ENCODE measurements at regions not wholly inside any gene's neighbourhood (a gene's known extent, or its start where the extent isn't known, plus 50 kb on each side); places are given as distances from the start of the nearest gene placed in this dataset.

- H3K4me3 ChIP-seq (ENCODE audit: low read depth, low read length) = no peak overlapping the region
- DNase-seq (ENCODE audit: low read depth) = no peak
- TF ChIP-seq CTCF (IDR thresholded peaks at IDR 0.05; ENCODE audit: low read depth, low read length, missing control alignments) = no peak
- in situ Hi-C loops (cut with HindIII; ENCODE audit: low sequenced_read_pairs) = no loop called here
Measured at GRCh38 chr22:49278340-49278739, 549.3 kb downstream of the BRD1 start.

- in situ Hi-C loops (cut with HindIII; ENCODE audit: low sequenced_read_pairs) = no loop called here
Measured at GRCh38 chr22:49276567-49276966, 551.1 kb downstream of the BRD1 start.

GRCh38 chr22:49274754-49275380 lies 552.8 kb downstream of the BRD1 start:
- no peak overlapping the region for H3K4me3 ChIP-seq (ENCODE audit: low read depth, low read length)
- in situ Hi-C loops (cut with HindIII; ENCODE audit: low sequenced_read_pairs) = no loop called here
- DNase-seq (ENCODE audit: low read depth) = no peak
- no peak for TF ChIP-seq CTCF (IDR thresholded peaks at IDR 0.05; ENCODE audit: low read depth, low read length, missing control alignments)

More at GRCh38 chr22:49276567-49276966, 551.1 kb downstream of the BRD1 start:
- no peak for TF ChIP-seq CTCF (IDR thresholded peaks at IDR 0.05; ENCODE audit: low read depth, low read length, missing control alignments)
- no peak for DNase-seq (ENCODE audit: low read depth)
- H3K4me3 ChIP-seq (ENCODE audit: low read depth, low read length) = no peak overlapping the region

- DNase-seq (ENCODE audit: low read depth) = no peak
- in situ Hi-C loops (cut with HindIII; ENCODE audit: low sequenced_read_pairs) = no loop called here
- TF ChIP-seq CTCF (IDR thresholded peaks at IDR 0.05; ENCODE audit: low read depth, low read length, missing control alignments) = no peak
Measured at GRCh38 chr22:49272546-49273125, 555.0 kb downstream of the BRD1 start.

GRCh38 chr22:49271831-49272230 lies 555.8 kb downstream of the BRD1 start:
- in situ Hi-C loops (cut with HindIII; ENCODE audit: low sequenced_read_pairs) = no loop called here

More at GRCh38 chr22:49272546-49273125, 555.0 kb downstream of the BRD1 start:
- H3K4me3 ChIP-seq (ENCODE audit: low read depth, low read length) = no peak overlapping the region

GRCh38 chr22:49271369-49271727 lies 556.3 kb downstream of the BRD1 start:
- DNase-seq (ENCODE audit: low read depth) = no peak
- in situ Hi-C loops (cut with HindIII; ENCODE audit: low sequenced_read_pairs) = no loop called here
- H3K4me3 ChIP-seq (ENCODE audit: low read depth, low read length) = no peak overlapping the region
- TF ChIP-seq CTCF (IDR thresholded peaks at IDR 0.05; ENCODE audit: low read depth, low read length, missing control alignments) = no peak

More at GRCh38 chr22:49271831-49272230, 555.8 kb downstream of the BRD1 start:
- no peak for DNase-seq (ENCODE audit: low read depth)
- TF ChIP-seq CTCF (IDR thresholded peaks at IDR 0.05; ENCODE audit: low read depth, low read length, missing control alignments) = no peak
- no peak overlapping the region for H3K4me3 ChIP-seq (ENCODE audit: low read depth, low read length)
